Ovary (tissue), 7 donors: ENCODE measurements at regions not wholly inside any gene's neighbourhood (a gene's known extent, or its start where the extent isn't known, plus 50 kb on each side); places are given as distances from the start of the nearest gene placed in this dataset.

Experiments used
- DNase-seq, 5 donors: peaks; one replicate each; pipeline ENCODE4 v3.0.0-alpha.2; 2019 to 2020
- H3K27ac ChIP-seq, 2 donors: fragments of 200-600 bp; one replicate each; pipeline versions ENCODE4 v1.5.1 to v1.8.0; 2019 to 2022
- H3K27me3 ChIP-seq: fragments of 200-600 bp; one replicate; pipeline ENCODE4 v1.8.0; 2022
- H3K36me3 ChIP-seq: fragments of 200-600 bp; sonication (generic); one replicate; pipeline ENCODE4 v1.5.1; 2019
- H3K4me1 ChIP-seq: one replicate; pipeline ENCODE4 v1.8.1; 2013; ENCODE audit warnings: mild to moderate bottlenecking, moderate library complexity; ENCODE audit not compliant: insufficient read depth
- H3K4me3 ChIP-seq: fragments of 200-600 bp; sonication (generic); one replicate; pipeline ENCODE4 v1.5.1; 2017
- H3K9me3 ChIP-seq, 2 donors: fragments of 200-600 bp in 1 of 2; sonication (generic) in 1 of 2; one replicate each; pipeline versions ENCODE4 v1.5.1 to v1.8.1; 2013 to 2019; ENCODE audit warnings: mild to moderate bottlenecking in 1 of 2, moderate library complexity in 1 of 2
- EP300 ChIP-seq: sonication (generic); formaldehyde crosslinking; IDR thresholded peaks from one replicate; pipeline ENCODE4 v1.6.1; 2017; ENCODE audit warnings: antibody characterized with exemption
- POLR2A ChIP-seq: fragments of 450-650 bp; IDR thresholded peaks from one replicate; pipeline ENCODE4 v1.6.1; 2017; ENCODE audit warnings: antibody characterized with exemption, mild to moderate bottlenecking, moderate library complexity
- WGBS, 3 donors: extraction: QIAGEN DNeasy Blood & Tissue Kit in 1 of 3; methylation state at CpG; one replicate each; pipeline versions ENCODE4 v1.1.5 to v1.1.7; 2013 to 2017; 5-methylcytosine and 5-hydroxymethylcytosine counted together
- intact Hi-C, 4 donors: fragments of 100-400 bp; cut with DNase I; formaldehyde crosslinking; loops; one replicate each; pipeline versions ENCODE4 v1.11.0 to v1.15.1; 2022 to 2023
- TF ChIP-seq, protein P1 (sequence below), 3 donors: fragments of 450-650 bp in 2 of 3; fragments of 200-600 bp in 1 of 3; IDR thresholded peaks; one replicate each; pipeline versions ENCODE4 v1.5.1 to v1.8.0; 2016 to 2022; ENCODE audit warnings: antibody characterized with exemption in 3 of 3, mild to moderate bottlenecking in 1 of 3
- donor health status: DM: no; HTN: no; CAD: no; lungs with moderate emphysema.
- donor health status: DM: no; HTN: no; CAD: no.
- donor health status: Bipolar disorder and iron deficiency.
- donor health status: DM: no; HTN: no; CAD: no.
- donor health status: DM: yes; HTN: yes; CAD: no.

GRCh38 chr3:22231061-22231460 lies 480.1 kb upstream of the ZNF385D start:
- no peak overlapping the region for H3K27ac ChIP-seq
- H3K9me3 ChIP-seq: no peaks in the 10 kb centered on the region
- no peaks in the 10 kb centered on the region for H3K36me3 ChIP-seq
- no peaks in the 10 kb centered on the region for H3K4me1 ChIP-seq
- no peak for DNase-seq
- intact Hi-C loops: no loop called here
- no peaks in the 10 kb centered on the region for H3K27me3 ChIP-seq
- H3K4me3 ChIP-seq: no peak overlapping the region
- no peak for TF ChIP-seq EP300
- no peak for TF ChIP-seq POLR2A
- TF ChIP-seq, protein P1, sequence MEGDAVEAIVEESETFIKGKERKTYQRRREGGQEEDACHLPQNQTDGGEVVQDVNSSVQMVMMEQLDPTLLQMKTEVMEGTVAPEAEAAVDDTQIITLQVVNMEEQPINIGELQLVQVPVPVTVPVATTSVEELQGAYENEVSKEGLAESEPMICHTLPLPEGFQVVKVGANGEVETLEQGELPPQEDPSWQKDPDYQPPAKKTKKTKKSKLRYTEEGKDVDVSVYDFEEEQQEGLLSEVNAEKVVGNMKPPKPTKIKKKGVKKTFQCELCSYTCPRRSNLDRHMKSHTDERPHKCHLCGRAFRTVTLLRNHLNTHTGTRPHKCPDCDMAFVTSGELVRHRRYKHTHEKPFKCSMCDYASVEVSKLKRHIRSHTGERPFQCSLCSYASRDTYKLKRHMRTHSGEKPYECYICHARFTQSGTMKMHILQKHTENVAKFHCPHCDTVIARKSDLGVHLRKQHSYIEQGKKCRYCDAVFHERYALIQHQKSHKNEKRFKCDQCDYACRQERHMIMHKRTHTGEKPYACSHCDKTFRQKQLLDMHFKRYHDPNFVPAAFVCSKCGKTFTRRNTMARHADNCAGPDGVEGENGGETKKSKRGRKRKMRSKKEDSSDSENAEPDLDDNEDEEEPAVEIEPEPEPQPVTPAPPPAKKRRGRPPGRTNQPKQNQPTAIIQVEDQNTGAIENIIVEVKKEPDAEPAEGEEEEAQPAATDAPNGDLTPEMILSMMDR (IDR thresholded peaks at IDR 0.05): no peak
- WGBS, 3 donors: 87 to 90% (median 90%) methylated on average over 1 of the region's 1 CpG

DNA sequence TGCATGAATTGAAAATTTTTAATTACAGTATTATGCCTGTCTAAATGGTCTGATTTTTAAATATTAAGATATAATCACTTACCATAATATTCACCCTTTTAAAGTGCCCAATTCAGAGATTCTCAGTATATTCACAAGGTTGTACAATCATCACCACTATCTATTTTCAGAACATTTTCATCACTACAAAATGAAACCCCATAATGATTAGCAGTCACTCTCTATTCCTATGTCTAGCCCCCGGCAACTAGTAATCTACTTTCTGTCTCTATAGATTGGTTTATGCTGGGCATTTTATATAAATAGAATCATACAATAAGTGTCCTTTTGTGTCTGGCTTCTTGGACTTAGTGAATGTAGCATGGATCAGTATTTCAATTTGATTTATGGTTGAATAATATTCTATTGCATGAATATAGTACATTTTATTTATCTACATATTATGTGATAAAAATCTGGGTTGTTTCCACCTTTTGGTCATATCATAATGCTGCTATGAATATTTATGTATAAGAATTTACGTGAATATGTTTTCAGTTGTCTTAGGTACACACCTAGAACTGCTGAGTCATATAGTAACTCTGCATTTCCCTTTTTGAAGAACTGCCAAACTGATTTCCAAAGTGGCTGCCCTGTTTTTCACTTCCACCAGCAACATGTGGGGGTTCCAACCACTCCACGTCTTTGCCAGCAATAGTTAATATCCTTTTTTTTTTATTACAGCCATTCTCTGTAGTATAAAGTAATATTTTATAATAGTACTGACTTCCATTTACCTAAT lies 485.7 kb upstream of the ZNF385D start:
- intact Hi-C loops: no loop called here
- no peaks in the 10 kb centered on the region for H3K27me3 ChIP-seq
- TF ChIP-seq, protein P1 (IDR thresholded peaks at IDR 0.05): no peak
- no peak for TF ChIP-seq POLR2A
- no peak for TF ChIP-seq EP300
- no peak overlapping the region for H3K27ac ChIP-seq
- H3K4me3 ChIP-seq: no peak overlapping the region
- 72 to 75% (median 72%) methylated on average over 3 of the region's 3 CpGs for WGBS, 3 donors
- DNase-seq: no peak
- H3K4me1 ChIP-seq: no peaks in the 10 kb centered on the region
- H3K9me3 ChIP-seq: no peaks in the 10 kb centered on the region
- H3K36me3 ChIP-seq: no peaks in the 10 kb centered on the region

GRCh38 chr3:22239011-22239410 lies 488.0 kb upstream of the ZNF385D start:
- H3K4me1 ChIP-seq: no peaks in the 10 kb centered on the region
- H3K4me3 ChIP-seq: no peak overlapping the region
- intact Hi-C loops: no loop called here
- DNase-seq: no peak
- TF ChIP-seq, protein P1 (IDR thresholded peaks at IDR 0.05): no peak
- no peak for TF ChIP-seq POLR2A
- TF ChIP-seq EP300: no peak
- H3K27ac ChIP-seq: no peak overlapping the region
- H3K36me3 ChIP-seq: no peaks in the 10 kb centered on the region
- no peaks in the 10 kb centered on the region for H3K9me3 ChIP-seq
- WGBS, 3 donors: 63 to 78% (median 75%) methylated on average over 4 of the region's 4 CpGs
- H3K27me3 ChIP-seq: no peaks in the 10 kb centered on the region

GRCh38 chr3:22241110-22241509 lies 490.1 kb upstream of the ZNF385D start:
- TF ChIP-seq EP300 (no peak), POLR2A (no peak)
- TF ChIP-seq, protein P1 (IDR thresholded peaks at IDR 0.05): no peak
- H3K4me3 ChIP-seq: no peak overlapping the region
- no peak overlapping the region for H3K27ac ChIP-seq
- H3K36me3 ChIP-seq: no peaks in the 10 kb centered on the region
- DNase-seq: no peak
- H3K27me3 ChIP-seq: no peaks in the 10 kb centered on the region
- WGBS, 3 donors: 85 to 90% (median 88%) methylated on average over 2 of the region's 2 CpGs
- H3K4me1 ChIP-seq: peaks cover 2% of the 10 kb centered on the region
- H3K9me3 ChIP-seq: no peaks in the 10 kb centered on the region
- intact Hi-C loops: no loop called here
